HG02885 (cell line): ENCODE measurements at regions not wholly inside any gene's neighbourhood (a gene's known extent, or its start where the extent isn't known, plus 50 kb on each side); places are given as distances from the start of the nearest gene placed in this dataset.

Experiments
- ATAC-seq: cut with Tn5 transposase; IDR thresholded peaks from one replicate; pipeline ENCODE4 v1.9.1; 2021; ENCODE audit warnings: mild to moderate bottlenecking; ENCODE audit not compliant: unreplicated experiment, poor library complexity

DNA sequence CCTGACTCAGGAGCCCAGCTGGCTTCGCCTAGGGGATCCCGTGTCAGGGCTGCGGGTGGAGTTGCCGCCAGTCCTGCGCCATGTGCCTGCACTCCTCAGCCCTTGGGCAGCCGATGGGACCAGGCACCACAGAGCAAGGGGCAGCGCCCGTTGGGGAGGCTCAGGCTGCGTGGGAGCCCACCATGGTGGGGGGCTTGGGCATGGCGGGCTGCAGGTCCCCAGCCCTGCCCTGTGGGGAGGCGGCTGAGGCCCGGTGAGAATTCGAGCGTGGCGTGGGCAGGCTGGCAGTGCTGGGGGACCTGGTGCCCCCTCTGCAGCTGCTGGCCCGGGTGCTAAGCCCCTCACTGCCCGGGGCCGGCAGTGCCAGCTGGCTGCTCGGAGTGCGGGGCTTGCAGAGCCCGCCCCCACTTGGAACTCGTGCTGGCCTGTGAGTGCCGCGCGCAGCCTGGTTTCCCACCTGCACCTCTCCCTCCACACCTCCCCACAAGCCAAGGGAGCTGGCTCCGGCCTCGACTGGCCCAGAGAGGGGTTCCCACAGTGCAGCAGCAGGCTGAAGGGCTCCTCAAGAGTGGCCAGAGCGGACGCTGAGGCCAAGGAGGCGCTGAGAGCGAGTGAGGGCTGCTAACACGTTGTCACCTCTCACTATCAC, 135.1 kb upstream of the SEL1L start:
- no peak for ATAC-seq

DNA sequence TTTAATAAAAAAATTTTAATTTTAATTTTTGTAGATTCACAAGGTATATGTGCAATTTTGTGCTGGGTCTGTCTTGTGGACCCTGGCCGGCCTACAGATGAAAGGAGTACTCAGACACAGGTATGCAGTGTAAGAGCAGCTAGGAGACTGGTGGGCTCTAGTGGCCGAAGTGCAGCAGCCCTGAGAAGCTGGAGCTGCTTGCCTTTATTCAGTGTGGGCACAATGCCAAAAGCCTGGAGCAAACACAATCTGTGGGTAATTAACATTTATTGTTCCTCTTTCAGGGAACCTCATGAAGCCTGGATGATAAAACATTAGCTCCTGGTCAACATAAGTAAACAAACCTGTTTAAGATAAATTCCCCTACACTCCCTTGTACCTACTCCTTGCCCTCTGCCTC, 135.7 kb upstream of the SEL1L start:
- ATAC-seq = no peak

DNA sequence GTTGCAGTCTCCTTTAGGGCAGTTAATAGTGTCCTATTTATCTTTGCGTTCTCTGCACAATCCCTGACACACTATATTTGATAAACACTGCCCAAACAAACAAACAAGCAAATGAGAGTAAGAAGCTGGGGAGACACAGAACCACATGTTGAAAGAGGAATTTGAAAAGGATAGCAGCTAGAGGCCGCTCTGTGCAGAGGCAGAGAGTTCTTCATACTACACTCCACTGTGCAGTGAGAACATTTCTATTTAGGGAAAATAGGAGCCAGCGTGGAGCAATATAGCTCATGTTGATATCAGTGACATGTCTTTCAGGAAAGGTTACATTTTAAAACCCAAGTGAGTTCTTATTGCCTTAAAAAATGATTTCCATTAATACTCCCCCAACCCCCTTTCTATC, 140.3 kb upstream of the SEL1L start:
- ATAC-seq = no peak

DNA sequence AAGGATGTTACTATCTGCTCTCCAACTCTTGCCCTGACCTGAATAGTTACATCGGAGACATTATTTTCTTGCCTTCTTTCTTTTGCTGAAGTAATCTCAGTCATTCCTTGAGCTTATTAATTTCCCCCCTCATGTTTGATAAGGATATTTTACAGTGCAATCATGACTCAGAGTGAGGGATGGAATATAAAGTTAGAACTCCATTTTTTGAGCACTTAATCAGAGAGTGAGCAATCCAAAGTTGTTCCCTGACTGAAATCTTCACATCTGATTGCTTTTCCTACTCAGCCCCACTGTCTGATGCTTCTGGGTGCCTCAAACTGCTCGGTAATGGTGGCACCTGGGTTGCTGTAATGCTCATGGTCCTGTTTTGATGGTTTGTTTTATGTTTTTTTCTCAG, 142.7 kb upstream of the SEL1L start:
- no peak for ATAC-seq

DNA sequence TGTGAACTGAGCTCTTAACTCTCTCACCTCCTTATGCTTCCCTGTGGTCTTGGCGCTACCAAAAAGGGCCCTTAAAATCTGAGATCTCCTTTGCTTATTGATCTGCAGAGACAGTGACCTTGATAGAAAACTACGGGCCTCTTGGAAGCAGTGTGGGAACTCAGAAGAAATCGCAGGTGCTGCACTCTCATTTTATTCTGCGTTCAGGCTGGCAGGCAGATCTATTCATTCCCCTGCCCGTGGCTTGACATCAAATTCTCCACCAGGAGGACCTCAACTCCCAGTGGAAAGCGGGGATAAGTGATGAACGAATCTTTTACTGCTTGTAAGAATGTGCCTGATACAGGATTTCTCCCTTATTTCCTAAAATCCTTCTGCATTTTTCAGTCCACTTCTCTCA, 143.2 kb upstream of the SEL1L start:
- no peak for ATAC-seq

DNA sequence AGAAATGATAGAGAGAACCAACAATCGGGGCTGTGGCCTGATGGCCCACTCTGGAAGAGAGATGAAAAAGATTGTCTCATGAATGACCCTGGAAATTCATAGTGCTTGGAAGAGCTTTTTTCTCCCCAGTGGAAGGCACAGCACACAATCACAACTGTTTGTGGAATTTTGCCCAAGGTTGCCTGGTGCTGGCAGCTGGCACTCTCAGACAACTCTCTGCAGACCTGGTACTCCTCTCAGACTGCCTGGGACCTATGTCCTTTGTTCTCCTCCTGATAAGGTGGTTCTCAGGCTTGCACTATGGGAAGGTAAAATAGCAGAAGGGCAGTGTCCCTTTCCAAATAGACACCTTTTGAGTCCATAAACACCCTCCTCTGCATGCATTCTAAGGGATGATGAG, 144.1 kb upstream of the SEL1L start:
- no peak for ATAC-seq

DNA sequence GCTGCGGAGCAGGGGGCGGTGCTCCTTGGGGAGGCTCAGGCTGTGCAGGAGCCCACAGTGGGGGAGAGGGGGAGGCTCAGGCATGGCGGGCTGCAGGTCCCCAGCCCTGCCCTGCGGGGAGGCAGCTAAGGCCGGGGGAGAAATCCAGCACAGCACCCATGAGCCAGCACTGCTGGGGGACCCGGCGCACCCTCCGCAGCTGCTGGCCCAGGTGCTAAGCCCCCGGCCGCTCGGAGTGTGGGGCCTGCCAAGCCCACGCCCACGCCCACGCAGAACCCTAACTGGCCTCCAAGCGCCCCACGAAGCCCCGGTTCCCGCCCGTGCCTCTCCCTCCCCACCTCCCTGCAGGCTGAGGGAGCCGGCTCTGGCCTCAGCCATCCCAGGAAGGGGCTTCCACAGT, 145.6 kb upstream of the SEL1L start:
- no peak for ATAC-seq

DNA sequence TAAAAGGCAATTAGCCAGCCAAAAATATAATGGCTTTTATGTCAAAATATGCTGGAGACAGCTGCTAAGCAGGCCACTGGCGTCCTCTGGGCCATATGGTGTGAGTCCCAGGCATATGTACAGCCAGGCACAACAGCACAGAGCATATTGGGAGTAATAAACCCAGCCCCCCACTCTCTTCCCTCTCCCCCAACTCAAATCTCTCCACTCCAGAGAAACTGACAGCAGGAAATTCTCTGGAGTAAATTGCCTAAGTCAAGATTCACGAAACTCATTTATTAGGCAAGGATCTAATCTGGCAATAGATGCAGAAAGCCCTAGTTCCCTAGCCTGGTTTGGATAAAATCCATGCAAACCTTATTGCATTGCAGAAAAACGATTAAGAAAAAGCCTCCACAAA, 147.9 kb upstream of the SEL1L start:
- ATAC-seq = no peak

DNA sequence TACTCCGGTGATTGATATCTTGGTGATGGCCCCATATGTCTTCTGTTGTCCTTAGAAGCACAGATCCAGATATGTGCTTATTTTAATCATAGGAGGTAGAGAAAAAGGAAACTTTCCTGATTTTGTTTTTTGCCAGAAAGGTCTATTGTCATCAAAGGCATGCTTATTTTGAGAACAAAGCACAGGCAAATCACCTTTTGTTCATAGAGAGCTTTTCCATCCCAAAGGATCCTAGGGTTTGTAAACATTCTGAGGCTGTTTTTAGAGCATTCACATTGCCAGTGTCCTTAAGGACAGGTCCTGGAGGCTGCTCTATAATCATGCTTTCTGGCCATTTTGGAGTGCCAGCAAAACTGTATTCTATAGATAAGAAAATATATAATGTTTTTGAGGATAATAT, 148.5 kb upstream of the SEL1L start:
- no peak for ATAC-seq

DNA sequence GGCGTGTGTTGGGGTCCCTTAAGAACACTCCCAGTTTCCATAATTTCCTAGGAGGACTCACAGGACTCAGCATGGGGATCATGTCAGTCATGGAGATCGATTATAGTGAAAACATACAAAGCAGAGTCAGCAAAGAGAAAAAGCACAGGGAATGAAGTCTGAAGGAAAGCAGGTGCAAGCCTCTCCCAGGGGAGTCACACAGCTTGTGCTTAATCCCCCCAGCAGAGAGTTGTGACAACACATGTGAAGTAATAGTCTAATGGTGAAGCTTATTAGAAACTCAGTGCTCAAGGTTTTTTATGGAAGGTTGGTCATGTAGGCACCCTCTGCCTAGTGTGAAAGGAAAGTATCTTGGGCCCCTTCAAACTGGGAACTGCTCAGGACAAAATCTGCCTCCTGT, 149.0 kb upstream of the SEL1L start:
- no peak for ATAC-seq

DNA sequence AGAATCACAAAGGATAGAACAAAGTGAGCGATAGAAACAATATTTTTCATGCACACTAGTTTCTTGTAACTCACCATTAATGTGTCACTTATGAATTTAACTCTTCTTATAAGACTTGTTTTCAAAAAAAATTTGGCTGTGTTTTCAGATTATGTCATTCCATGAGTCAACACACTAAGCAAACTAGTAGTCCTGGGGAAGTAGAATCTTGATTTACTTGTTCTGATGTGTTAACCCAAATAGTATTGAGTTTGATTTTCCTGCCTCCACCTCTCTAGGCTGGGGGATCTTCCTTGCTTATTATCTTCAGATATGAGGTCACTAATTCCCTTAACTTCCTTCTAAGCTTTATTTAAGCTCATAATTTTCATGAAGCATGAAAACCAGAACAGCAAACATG, 151.0 kb upstream of the SEL1L start:
- no peak for ATAC-seq

DNA sequence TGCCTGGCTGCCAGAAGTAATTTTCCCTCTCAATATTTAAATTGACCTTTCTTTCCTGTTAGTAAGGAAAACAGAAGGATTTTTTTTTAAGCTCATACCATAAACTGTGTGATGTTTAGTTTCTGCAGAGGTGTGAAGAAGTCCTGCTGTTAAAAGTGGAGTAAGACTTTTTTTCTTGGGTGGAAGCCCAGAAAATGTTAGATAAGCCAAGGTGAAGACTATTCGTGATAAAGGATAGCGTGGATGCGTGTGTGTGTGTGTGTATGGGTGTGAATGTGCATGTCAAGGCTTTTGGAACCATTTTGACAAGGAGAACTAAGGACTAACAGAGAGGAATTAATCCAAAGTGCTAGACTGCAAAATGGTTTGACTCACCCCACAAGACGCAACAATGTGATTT, 152.9 kb upstream of the SEL1L start:
- ATAC-seq = no peak

DNA sequence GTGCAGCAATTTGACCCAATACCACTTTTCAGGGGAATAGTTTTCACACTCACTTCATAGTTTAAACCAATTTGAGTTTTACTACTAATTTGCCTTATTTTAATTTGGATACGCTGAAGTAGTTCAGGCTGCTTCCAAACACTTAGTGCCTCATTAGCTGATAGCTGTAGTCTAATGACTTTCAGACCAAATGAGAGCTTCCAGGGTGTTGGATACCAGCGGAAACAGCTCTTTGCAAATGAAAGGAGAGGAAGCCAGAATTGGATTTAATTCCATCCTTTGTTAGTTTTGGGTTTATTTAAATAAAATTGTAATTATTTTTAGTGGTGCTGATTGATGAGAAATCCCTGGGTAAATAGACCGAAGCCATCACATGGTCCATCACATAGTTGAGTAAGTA, 158.3 kb upstream of the SEL1L start:
- ATAC-seq = no peak

DNA sequence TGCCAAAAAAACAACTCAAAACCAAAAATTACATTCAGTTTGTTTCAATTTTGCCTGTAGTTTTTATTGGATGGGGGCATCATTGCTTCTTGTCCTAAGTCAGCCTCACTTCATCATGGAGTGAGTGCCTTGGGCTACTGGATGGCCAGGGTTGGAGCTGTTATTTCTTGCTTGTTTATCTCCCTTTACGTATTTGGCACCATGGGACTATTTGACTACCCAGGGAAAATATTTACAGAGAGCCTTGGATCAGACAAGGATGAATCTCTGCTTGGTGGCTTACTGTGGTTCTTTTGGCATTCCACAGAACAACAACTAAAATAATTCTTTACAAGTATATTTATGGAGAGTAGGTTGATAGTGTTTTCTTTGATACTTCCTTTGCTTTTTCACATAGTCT, 160.8 kb upstream of the SEL1L start:
- no peak for ATAC-seq

DNA sequence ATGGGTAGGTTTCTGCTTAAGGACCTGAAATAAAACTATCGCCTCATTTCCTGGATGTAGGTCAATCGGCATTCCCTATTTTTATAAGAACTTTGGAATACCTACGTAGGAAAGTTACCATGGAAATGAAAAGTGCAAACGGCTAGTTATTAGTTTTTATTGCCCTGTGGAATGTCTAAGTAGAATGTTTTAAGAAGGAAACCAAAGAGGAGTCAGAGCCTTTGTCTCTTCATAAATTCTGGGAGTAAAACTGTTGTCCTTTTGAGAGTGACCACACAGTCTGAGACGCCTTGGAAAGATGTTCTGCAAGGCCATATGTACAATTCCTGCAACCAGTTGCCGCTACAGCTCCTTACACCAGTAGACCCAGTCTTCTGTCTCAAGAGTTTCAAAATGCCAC, 176.0 kb upstream of the SEL1L start:
- no peak for ATAC-seq

DNA sequence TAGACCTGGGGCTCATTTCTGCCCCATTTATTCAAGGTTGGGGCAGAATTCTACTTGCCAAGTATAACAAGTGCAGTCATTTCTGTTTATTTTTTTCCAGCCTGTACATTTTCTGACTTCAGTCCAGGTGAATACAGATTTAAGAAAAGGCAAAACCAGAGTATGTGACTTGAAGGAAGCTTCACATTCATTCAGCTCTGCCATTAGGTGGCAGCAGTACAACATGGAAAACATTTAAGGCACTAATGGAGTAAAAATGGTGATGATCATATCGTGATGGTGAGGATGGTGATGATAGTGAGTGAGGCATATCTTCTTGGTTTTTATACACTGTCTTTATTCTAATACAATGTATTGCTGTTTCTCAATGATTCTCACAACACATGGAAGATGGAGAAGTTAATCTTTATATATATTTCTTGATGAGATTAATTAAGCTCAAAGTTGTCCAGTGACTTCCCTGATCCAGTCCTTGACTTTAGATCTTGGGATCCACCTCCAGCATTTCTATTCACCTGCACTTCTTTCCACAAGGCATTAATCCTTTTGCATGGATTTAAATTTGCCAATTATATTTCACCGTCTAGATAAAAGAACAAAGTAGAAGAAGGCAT, 176.7 kb upstream of the SEL1L start:
- peak; percentile 74 for ATAC-seq

DNA sequence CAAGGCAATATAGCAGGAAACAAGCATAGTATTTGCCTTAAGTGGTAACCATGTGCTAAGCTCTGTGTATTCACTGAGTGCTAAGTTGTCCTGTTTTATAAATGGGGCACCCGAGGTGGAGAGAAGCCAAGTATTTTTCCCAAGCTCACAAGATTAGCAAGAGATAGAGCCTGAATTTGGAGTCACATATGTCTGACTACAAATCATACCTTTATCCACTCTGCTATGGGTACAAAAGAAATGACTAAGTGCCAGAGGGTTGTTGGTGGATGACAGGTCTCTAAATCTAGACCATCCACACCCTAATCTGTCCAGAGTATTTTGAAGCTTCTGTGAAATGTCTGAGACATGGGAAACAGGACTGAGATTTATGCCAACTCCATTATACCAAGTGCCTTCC, 182.1 kb upstream of the SEL1L start:
- ATAC-seq = no peak

DNA sequence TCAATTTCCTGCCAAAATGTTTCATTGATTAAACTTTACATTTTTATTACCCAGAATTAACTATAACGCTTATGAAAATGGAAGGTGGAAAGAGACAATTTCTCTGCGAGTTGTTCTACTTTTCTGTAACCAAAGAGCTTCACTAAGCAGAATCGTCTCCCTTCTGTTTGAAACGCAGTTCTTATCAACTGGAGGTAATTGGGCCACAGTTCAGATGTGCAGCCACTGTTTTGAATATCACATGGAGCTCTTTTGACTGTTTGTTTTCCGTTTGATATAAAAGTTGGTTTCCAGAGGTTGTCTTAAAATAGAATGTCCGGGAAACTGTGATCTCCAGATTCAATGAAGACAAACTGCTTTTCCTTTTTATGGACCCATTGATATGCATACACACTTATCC, 183.3 kb upstream of the SEL1L start:
- ATAC-seq = no peak

DNA sequence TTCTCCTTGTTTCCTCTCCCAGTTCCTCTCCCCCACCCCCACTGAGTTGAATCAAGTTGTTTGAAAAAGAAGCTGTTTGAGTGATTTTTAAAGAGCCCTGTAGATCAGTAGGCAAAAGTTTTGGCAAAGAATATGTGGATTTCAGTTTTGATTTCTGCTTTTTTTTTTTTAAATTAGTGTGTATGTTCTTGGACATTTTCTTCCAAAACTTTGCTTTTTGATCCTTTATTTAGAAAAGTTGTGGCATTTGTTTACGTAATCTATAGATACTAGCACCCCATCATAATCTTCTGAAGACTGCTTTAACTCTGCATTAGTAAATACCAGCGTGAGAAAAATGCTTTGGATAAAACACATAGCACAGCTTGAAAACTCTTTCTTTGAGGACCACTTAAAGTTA, 190.3 kb upstream of the SEL1L start:
- no peak for ATAC-seq

DNA sequence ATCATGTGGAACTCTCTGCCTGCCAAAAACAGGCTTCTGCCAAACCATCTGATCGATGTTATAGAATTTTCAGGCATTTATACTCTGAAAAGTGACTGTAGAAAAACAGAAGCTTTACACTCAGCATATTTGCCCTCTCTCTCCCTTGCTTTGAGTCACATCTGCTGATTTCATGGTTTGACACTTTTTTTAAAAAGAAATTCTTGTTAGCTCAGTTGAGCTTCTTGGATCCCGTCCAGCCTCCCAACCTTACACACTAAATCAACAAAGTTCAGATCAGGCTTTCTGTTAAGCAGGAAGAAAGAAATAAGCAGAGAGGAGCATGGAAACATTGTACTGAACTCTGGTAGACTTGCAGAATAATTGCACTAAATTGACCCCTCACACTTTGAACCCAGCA, 193.6 kb upstream of the SEL1L start:
- ATAC-seq = no peak

DNA sequence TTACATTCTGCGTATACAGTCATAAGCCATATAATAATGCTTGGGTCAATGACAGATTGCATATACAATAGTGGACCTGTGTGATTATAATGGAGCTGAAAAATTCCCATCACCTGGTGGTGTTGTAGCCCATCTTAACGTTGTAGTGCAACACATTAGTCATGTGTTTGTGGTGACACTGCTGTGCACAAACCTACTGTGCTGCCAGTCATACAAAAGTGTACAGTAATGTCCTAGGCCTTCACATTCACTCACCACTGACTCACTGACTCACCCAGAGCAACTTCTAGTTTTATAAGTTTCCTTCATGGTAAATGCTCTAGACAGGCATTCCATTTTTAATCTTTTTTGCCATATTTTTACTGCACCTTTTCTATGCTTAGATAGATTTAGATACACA, 194.8 kb upstream of the SEL1L start:
- no peak for ATAC-seq

DNA sequence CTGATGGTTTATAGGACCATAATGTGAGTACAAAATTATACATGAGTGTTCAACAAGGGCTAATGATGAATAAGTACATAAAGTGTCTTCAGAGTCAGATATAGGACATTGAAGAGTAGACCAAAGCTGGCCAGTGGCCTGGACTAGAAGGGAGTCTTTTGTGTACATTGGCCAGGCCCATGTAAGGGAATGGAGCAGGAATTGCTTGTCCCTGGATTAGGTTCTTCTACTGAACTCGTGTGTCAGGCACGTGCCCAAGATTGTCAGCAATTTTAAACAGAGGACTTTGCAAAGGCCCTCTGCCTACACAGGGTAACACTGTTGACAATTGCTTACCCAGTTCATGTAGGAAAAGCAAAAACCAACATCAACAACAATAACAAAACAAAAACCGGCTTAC, 196.0 kb upstream of the SEL1L start:
- no peak for ATAC-seq

DNA sequence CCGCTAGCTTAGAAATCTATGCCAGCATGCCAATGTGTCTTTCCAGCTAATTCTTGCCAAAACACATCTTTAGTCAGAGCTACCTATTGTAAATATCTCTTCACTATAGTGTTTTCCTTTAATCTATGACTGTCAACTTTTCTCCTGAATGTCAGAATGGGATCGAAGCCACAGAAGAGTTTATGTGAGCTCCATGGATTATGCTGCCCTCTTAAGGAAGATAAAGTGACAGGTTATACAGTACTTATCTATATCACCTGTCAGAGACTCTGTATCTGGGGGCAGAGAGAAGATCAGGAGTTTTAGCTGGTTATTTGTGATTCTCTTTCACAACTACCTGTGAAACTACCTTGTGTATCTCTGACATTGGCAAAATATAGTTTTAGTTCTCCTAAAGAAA, 204.3 kb upstream of the SEL1L start:
- no peak for ATAC-seq
